NCI-H446 (cell line): ENCODE measurements at regions not wholly inside any gene's neighbourhood (a gene's known extent, or its start where the extent isn't known, plus 50 kb on each side); places are given as distances from the start of the nearest gene placed in this dataset.
A peak's percentile ranks its signal among the peaks of the same experiment; 100 is the strongest.

Source experiments
- DNase-seq, 2 experiments: peaks; one replicate each; lab custom pipeline; 2025; lab: John Stamatoyannopoulos, UW

DNA sequence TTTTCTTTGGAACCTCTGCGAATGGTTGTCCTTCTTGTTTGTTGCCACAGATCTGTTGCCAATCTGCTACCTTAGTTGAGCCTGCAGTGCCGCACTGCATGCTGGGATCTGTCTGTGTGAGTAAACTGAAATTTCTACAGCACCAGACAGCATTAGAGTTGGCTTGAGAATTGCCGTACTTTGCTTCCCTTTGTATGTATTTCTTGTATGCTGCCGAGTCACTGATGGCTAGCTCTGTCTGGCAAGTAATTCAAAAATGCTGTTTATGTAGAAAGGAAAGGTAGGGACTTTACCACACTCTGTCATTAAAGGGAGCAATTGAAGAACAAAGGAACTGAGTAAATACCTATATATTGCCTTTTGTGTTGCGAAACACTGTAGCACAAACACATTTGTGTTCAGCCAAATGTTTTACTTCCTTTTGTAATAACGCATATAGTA lies 857.4 kb downstream of the USP25 start:
- peak; percentile 71 to 77 for DNase-seq

GRCh38 chr21:16587681-16588375 lies 858.0 kb downstream of the USP25 start:
- peak; percentile 71 to 83 for DNase-seq

GRCh38 chr21:16588433-16588860 lies 858.7 kb downstream of the USP25 start:
- DNase-seq, result peak; percentile 92 to 93

DNA sequence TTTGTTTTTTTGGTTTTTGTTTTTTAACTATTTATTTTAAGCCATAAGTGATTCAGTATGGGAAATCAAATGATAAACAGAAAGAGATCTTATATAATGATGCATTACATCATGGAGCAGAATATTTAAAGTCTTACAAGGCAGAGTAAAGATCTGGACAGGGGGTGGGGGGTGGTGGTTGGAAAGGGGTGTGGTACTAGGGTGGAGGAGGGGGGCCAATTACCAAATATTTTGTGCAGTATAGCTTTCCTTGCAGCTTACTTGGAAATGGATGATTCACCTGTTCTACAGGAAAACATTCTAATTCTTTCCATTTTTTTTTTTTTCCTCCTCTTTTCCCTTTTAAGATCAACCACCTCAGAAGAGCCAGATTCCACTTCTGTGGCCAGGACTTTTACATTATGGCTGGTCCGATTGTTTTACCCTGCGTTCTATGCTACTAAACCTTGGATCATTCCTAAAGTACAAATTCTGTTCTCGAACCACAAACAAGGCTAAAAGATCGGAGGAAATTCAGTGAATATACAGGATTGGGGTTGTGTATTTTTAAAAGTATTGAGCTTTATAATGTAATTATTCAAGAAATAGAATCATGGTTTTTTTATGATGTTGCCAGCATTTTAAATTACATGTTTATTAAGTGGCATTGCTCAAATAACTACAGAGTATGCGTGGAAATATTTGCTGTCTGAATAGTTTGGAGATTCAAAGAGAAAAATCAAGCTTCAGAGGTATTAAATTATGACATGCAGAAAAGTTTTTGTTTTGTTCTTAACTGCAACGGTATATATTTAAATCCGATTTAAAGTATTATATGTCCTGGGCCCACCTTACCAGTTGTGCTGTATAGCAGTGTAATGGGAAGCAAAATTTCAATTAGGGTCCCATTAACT lies 859.5 kb downstream of the USP25 start:
- peak in 1 of 2 experiments; percentile 57 for DNase-seq

- no peak for DNase-seq
Measured at GRCh38 chr21:16590186-16590585, 860.4 kb downstream of the USP25 start.

- no peak for DNase-seq
Measured at GRCh38 chr21:16590641-16591292, 861.0 kb downstream of the USP25 start.

- no peak for DNase-seq
Measured at GRCh38 chr21:16592381-16592780, 862.6 kb downstream of the USP25 start.

GRCh38 chr21:16594191-16594590 lies 864.4 kb downstream of the USP25 start:
- DNase-seq, result no peak

DNA sequence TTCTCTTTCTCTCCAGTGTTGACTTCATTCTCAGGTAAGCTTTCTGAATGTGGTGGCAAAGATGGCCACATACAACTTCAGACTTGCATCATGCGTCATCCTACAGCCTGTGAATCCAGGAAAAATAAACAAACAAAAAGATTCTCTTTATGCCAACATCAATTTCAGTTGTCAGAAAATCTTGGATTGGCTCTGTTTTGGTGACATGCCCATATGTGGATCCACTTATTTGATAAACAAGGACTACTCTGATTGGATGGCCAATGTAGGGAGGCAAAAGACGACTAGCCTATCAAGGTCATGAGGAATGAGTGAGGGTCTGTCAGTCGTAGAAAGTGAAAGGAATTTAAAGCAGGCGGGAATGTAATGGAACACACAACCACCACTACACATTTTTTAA lies 866.6 kb downstream of the USP25 start:
- DNase-seq, result no peak

DNA sequence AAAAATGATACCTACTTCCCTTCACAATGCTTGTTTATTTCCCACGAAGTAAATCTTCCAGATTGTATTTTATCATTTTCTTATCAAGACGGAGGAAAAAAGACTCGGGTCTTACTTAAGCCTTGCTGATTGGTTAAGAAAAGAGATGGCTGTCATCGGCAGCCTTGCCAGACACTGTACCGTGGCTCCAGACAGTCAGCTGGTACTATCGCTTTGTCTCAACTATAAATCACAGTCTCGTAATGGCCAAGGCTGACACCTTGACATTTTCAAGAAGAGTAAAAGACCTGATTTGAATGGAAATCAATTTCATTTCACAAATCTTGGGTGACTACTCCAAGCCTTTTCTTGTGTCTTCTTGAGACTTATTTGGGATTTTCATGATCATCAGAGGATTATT lies 868.0 kb downstream of the USP25 start:
- DNase-seq, result no peak

- peak in 1 of 2 experiments; percentile 41 for DNase-seq
Measured at GRCh38 chr21:16605597-16605996, 875.8 kb downstream of the USP25 start.

DNA sequence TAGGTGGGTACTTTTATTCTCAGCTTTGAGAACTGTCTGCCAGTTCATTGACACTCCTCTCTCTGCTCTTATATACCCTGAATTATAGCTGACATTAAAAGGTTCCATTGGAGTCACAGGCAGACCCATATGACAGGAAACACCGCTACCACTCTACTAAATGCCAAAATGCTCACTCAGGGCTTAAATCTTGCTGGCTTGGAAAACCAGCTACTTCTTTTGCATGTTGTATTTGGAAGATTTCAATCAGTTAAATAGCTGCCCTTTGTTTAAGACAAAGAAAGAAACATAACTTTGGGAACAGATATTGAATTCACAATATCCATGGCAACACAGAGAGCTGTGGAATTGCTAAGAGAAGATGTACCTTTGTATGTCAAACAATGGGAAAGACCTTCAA lies 876.5 kb downstream of the USP25 start:
- DNase-seq, result no peak

DNA sequence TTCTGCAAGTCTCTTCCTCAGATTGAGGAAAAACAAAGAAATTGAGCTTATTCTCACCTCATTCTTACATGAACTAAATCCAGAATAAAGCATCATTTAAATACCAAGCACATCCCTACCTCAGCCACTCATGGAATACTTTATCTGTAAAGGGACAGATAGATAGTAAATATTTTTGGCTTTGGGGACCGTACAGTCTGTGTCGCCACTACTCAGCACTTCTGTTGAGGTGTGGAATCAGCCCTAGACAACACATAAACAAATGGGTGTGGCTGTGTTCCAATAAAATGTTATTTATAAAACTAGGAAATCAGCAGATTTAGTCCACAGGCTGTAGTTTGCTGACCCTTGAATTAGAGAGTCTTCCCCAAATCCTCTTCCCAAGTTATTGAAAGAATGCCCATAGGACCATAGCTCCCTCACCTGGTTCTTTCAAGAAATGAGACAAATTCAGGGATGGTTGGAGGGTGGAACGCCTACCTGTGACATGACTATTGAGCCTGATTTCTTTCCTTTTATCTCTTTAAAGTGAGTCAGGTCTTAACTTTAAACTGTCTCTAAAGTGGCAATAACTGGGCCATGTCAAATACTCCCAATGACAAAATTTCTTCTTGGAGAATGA lies 878.5 kb downstream of the USP25 start:
- peak in 1 of 2 experiments; percentile 21 for DNase-seq

- DNase-seq, result no peak
Measured at GRCh38 chr21:16619281-16619680, 889.5 kb downstream of the USP25 start.

DNA sequence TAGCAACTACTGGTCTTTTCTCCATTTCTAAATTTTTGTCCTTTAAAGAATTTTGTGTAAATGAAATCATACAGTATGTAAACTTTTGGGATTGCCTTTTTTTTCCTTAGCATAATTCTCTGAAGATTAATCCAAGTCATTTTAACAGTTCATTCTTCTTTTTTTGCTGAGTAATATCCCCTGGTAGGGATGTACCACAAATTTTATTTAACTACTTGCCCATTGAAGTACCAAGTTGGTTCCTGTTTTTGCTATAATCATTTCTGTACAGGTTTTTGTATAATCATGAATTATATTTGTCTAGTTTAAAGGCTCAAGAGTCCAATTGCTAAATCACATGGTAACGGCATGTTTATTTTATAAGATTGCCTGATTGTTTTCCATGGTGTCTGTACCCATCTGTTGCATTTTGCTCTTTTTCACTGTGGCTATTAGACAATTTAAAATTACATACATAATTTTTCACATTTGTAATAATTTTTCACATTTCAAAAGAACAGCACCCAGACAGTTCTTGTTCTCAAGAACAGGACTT lies 891.1 kb downstream of the USP25 start:
- DNase-seq, result no peak

- DNase-seq, result peak; percentile 34 to 44
Measured at GRCh38 chr21:16624479-16625118, 888.2 kb upstream of the CXADR start.

- no peak for DNase-seq
Measured at GRCh38 chr21:16625491-16625890, 887.4 kb upstream of the CXADR start.

DNA sequence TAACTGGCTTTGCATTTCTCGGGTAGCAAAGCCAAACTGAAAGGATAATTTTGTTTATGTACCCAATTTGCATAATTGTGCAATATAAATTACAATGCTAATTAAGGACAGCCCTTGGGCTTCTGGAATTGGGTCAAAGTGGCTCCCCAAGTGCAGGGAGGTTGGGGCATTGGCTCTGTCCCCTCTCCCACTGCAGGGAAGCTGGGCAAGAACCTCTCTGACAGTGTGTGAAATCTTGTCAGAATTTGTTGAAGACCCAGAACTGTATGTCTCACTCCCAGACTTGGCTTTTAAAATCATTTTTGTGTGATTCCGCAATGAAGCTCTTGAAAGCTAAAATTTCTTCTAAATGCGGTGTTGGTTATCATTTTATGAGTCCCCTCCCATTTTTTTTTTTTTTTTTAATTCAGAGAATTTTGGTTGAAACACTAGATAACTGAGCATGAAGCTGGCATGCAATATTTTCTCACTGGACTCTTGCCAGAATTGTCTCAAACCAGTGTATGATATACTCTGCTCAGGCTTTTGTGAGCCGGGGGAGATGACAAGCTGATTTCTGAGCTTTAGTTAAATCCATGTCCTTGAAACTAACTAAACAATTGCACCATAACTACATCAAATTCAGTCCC lies 878.9 kb upstream of the CXADR start:
- DNase-seq, result peak; percentile 72 to 75

GRCh38 chr21:16634515-16634914 lies 878.3 kb upstream of the CXADR start:
- DNase-seq, result peak in 1 of 2 experiments; percentile 46

- DNase-seq, result no peak
Measured at GRCh38 chr21:16640297-16641027, 872.4 kb upstream of the CXADR start.
